Upper lobe of left lung (tissue), 4 donors: ENCODE measurements at regions not wholly inside any gene's neighbourhood (a gene's known extent, or its start where the extent isn't known, plus 50 kb on each side); places are given as distances from the start of the nearest gene placed in this dataset.

ENCODE experiments used
- CTCF ChIP-seq, 6 experiments: fragments of 450-650 bp in 4 of 6; fragments of 200-600 bp in 2 of 6; sonication (generic) in 2 of 6; IDR thresholded peaks; one replicate each; pipeline ENCODE4 v1.5.1; 2016 to 2019; ENCODE audit warnings: antibody characterized with exemption in 6 of 6
- EP300 ChIP-seq, 4 donors: sonication (generic); formaldehyde crosslinking; IDR thresholded peaks; one replicate each; pipeline ENCODE4 v1.5.1; 2017; ENCODE audit warnings: antibody characterized with exemption in 4 of 4, control low read depth in 2 of 4
- POLR2A ChIP-seq, 4 donors: fragments of 450-650 bp; IDR thresholded peaks; one replicate each; pipeline ENCODE4 v1.5.1; 2016 to 2017; ENCODE audit warnings: antibody characterized with exemption in 4 of 4, mild to moderate bottlenecking in 2 of 4

GRCh38 chr22:44615146-44615545 is 86.9 kb upstream of the PRR5 start:
- TF ChIP-seq CTCF (IDR thresholded peaks at IDR 0.05) (no peak), EP300 (IDR thresholded peaks at IDR 0.05) (no peak), POLR2A (IDR thresholded peaks at IDR 0.05) (no peak)
